Activated T-cell treated with anti-CD3 and anti-CD28 coated beads, Interleukin-2, amount 50 U/mL, for 4 hours (primary cell): ENCODE measurements at regions not wholly inside any gene's neighbourhood (a gene's known extent, or its start where the extent isn't known, plus 50 kb on each side); places are given as distances from the start of the nearest gene placed in this dataset.

ENCODE experiments used
- ATAC-seq, 2 donors: fragments of 200-7000 bp; cut with Tn5 transposase; one replicate each; pipeline ENCODE4 v1.10.0; 2021
- DNase-seq: peaks from one replicate; pipeline ENCODE4 v3.0.0-alpha.2; 2020
- H3K27me3 Mint-ChIP-seq: one replicate; pipeline ENCODE4 v1.8.0; 2021; ENCODE audit warnings: low read depth, mixed read lengths
- H3K36me3 Mint-ChIP-seq: one replicate; pipeline ENCODE4 v1.8.0; 2022; ENCODE audit warnings: mixed read lengths; ENCODE audit not compliant: insufficient read depth
- H3K4me1 Mint-ChIP-seq: one replicate; pipeline ENCODE4 v1.8.0; 2021; ENCODE audit warnings: low read depth, mixed read lengths
- H3K4me3 Mint-ChIP-seq: one replicate; pipeline ENCODE4 v1.8.0; 2021; ENCODE audit warnings: mild to moderate bottlenecking, moderate library complexity, mixed read lengths
- H3K9me3 Mint-ChIP-seq: one replicate; pipeline ENCODE4 v1.8.0; 2021; ENCODE audit warnings: mixed read lengths

- no peaks in the 10 kb centered on the region for H3K9me3 Mint-ChIP-seq
- H3K4me3 Mint-ChIP-seq, result no peak overlapping the region
These were observed 127.6 kb downstream of the WDR11 start for GRCh38 chr10:120978589-120979252.

GRCh38 chr10:120979435-120980278, 128.5 kb downstream of the WDR11 start:
- peaks cover 54% of the 10 kb centered on the region for H3K27me3 Mint-ChIP-seq
- ATAC-seq (peak; percentile 38 to 58), DNase-seq (no peak)
- peaks cover 4% of the 10 kb centered on the region for H3K4me1 Mint-ChIP-seq
- peak overlapping the region; percentile 46 for H3K4me3 Mint-ChIP-seq
- H3K9me3 Mint-ChIP-seq, result no peaks in the 10 kb centered on the region
- no peaks in the 10 kb centered on the region for H3K36me3 Mint-ChIP-seq

More at GRCh38 chr10:120978589-120979252, 127.6 kb downstream of the WDR11 start:
- ATAC-seq (no peak), DNase-seq (no peak)
- peaks cover 4% of the 10 kb centered on the region for H3K4me1 Mint-ChIP-seq
- H3K27me3 Mint-ChIP-seq, result peaks cover 56% of the 10 kb centered on the region
- no peaks in the 10 kb centered on the region for H3K36me3 Mint-ChIP-seq

GRCh38 chr10:120980279-120981255, 129.4 kb downstream of the WDR11 start:
- H3K9me3 Mint-ChIP-seq, result no peaks in the 10 kb centered on the region
- no peak overlapping the region for H3K4me3 Mint-ChIP-seq
- DNase-seq (no peak), ATAC-seq (no peak)
- peaks cover 4% of the 10 kb centered on the region for H3K4me1 Mint-ChIP-seq
- H3K36me3 Mint-ChIP-seq, result no peaks in the 10 kb centered on the region
- peaks cover 52% of the 10 kb centered on the region for H3K27me3 Mint-ChIP-seq

- peaks cover 42% of the 10 kb centered on the region for H3K27me3 Mint-ChIP-seq
- H3K4me3 Mint-ChIP-seq, result no peak overlapping the region
- H3K9me3 Mint-ChIP-seq, result no peaks in the 10 kb centered on the region
- no peaks in the 10 kb centered on the region for H3K36me3 Mint-ChIP-seq
- DNase-seq (no peak), ATAC-seq (no peak)
- peaks cover 4% of the 10 kb centered on the region for H3K4me1 Mint-ChIP-seq
These were observed 130.6 kb downstream of the WDR11 start for GRCh38 chr10:120981601-120982391.

- no peak overlapping the region for H3K4me3 Mint-ChIP-seq
- H3K27me3 Mint-ChIP-seq, result peaks cover 40% of the 10 kb centered on the region
- no peak for ATAC-seq
- peaks cover 6% of the 10 kb centered on the region for H3K4me1 Mint-ChIP-seq
- no peaks in the 10 kb centered on the region for H3K36me3 Mint-ChIP-seq
- no peak for DNase-seq
- H3K9me3 Mint-ChIP-seq, result no peaks in the 10 kb centered on the region
These were observed 131.3 kb downstream of the WDR11 start for GRCh38 chr10:120982507-120982906.

- no peak overlapping the region for H3K4me3 Mint-ChIP-seq
- peaks cover 4% of the 10 kb centered on the region for H3K9me3 Mint-ChIP-seq
- H3K36me3 Mint-ChIP-seq, result no peaks in the 10 kb centered on the region
- DNase-seq, result no peak
- H3K27me3 Mint-ChIP-seq, result peaks cover 30% of the 10 kb centered on the region
- ATAC-seq, result no peak
- peaks cover 6% of the 10 kb centered on the region for H3K4me1 Mint-ChIP-seq
These were observed 132.6 kb downstream of the WDR11 start for GRCh38 chr10:120983721-120984120.

- H3K9me3 Mint-ChIP-seq, result peaks cover 6% of the 10 kb centered on the region
- H3K4me3 Mint-ChIP-seq, result no peak overlapping the region
- H3K27me3 Mint-ChIP-seq, result peaks cover 32% of the 10 kb centered on the region
These were observed 133.1 kb downstream of the WDR11 start for GRCh38 chr10:120984221-120984620.

GRCh38 chr10:120987359-120987758, 136.2 kb downstream of the WDR11 start:
- ATAC-seq, result no peak
- H3K27me3 Mint-ChIP-seq, result peaks cover 19% of the 10 kb centered on the region
- H3K4me3 Mint-ChIP-seq, result no peak overlapping the region
- no peaks in the 10 kb centered on the region for H3K36me3 Mint-ChIP-seq
- H3K9me3 Mint-ChIP-seq, result peaks cover 7% of the 10 kb centered on the region
- DNase-seq, result no peak
- peaks cover 2% of the 10 kb centered on the region for H3K4me1 Mint-ChIP-seq

More at GRCh38 chr10:120984221-120984620, 133.1 kb downstream of the WDR11 start:
- DNase-seq (no peak), ATAC-seq (no peak)
- H3K4me1 Mint-ChIP-seq, result peaks cover 6% of the 10 kb centered on the region
- H3K36me3 Mint-ChIP-seq, result no peaks in the 10 kb centered on the region

GRCh38 chr10:120988751-120989150, 137.6 kb downstream of the WDR11 start:
- Mint-ChIP-seq H3K4me1 (peaks cover 2% of the 10 kb centered on the region), H3K4me3 (no peak overlapping the region), H3K9me3 (peaks cover 7% of the 10 kb centered on the region), H3K36me3 (no peaks in the 10 kb centered on the region), H3K27me3 (peaks cover 15% of the 10 kb centered on the region)
- ATAC-seq (no peak), DNase-seq (no peak)

GRCh38 chr10:120989279-120989678, 138.1 kb downstream of the WDR11 start:
- DNase-seq (no peak), ATAC-seq (no peak)
- Mint-ChIP-seq H3K4me3 (no peak overlapping the region), H3K27me3 (peaks cover 13% of the 10 kb centered on the region), H3K4me1 (peaks cover 2% of the 10 kb centered on the region), H3K36me3 (no peaks in the 10 kb centered on the region), H3K9me3 (peaks cover 7% of the 10 kb centered on the region)

GRCh38 chr10:120989996-120990598, 138.9 kb downstream of the WDR11 start:
- DNase-seq, result no peak
- Mint-ChIP-seq H3K4me1 (peaks cover 2% of the 10 kb centered on the region), H3K9me3 (peaks cover 7% of the 10 kb centered on the region), H3K27me3 (peaks cover 12% of the 10 kb centered on the region), H3K4me3 (no peak overlapping the region), H3K36me3 (no peaks in the 10 kb centered on the region)
- no peak for ATAC-seq

- ATAC-seq (no peak), DNase-seq (no peak)
- no peak overlapping the region for H3K4me3 Mint-ChIP-seq
- no peaks in the 10 kb centered on the region for H3K36me3 Mint-ChIP-seq
- H3K4me1 Mint-ChIP-seq, result peaks cover 2% of the 10 kb centered on the region
- peaks cover 7% of the 10 kb centered on the region for H3K9me3 Mint-ChIP-seq
- peaks cover 12% of the 10 kb centered on the region for H3K27me3 Mint-ChIP-seq
These were observed 139.7 kb downstream of the WDR11 start for GRCh38 chr10:120990831-120991230.

GRCh38 chr10:120993089-120993488, 141.9 kb downstream of the WDR11 start:
- no peak for DNase-seq

More at GRCh38 chr10:120993089-120993488, 141.9 kb downstream of the WDR11 start:
- no peaks in the 10 kb centered on the region for H3K4me1 Mint-ChIP-seq
- H3K9me3 Mint-ChIP-seq, result peaks cover 7% of the 10 kb centered on the region
- no peaks in the 10 kb centered on the region for H3K36me3 Mint-ChIP-seq
- ATAC-seq, result no peak
- peaks cover 7% of the 10 kb centered on the region for H3K27me3 Mint-ChIP-seq
- no peak overlapping the region for H3K4me3 Mint-ChIP-seq
